Neural cell (in vitro differentiated cells): ENCODE measurements at regions not wholly inside any gene's neighbourhood (a gene's known extent, or its start where the extent isn't known, plus 50 kb on each side); places are given as distances from the start of the nearest gene placed in this dataset.

Source experiments
- CTCF ChIP-seq: fragments of 450-650 bp; IDR thresholded peaks from 2 replicates; pipeline ENCODE4 v1.5.1; 2014; ENCODE audit warnings: antibody characterized with exemption, mild to moderate bottlenecking, moderate library complexity; ENCODE audit not compliant: poor library complexity, severe bottlenecking
- POLR2AphosphoS5 ChIP-seq: IDR thresholded peaks from 2 replicates; pipeline ENCODE4 v1.6.1; 2012
- REST ChIP-seq: IDR thresholded peaks from 2 replicates; pipeline ENCODE4 v1.6.1; 2012; ENCODE audit warnings: borderline replicate concordance

DNA sequence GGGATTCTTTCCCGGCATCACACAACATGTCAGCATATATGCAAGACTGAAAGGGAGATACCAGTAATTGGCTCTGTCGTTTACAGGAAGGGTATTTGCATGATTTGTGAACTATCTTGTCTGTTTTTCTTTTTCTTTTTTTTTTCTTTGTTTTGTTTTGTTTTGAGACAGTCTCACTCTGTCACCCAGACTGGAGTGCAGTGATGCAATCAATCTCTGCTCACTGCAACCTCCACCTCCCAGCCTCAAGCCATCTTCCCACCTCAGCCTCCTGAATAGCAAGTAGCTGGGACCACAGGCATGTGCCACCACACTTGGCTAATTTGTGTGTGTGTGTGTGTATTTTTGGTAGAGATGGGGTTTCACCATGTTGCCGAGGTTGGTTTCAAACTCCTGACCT, 262.7 kb upstream of the F9 start:
- TF ChIP-seq POLR2AphosphoS5 (no peak), CTCF (no peak), REST (no peak)
